H1 (cell line): ENCODE measurements at regions not wholly inside any gene's neighbourhood (a gene's known extent, or its start where the extent isn't known, plus 50 kb on each side); places are given as distances from the start of the nearest gene placed in this dataset.

Source experiments
- CTCF ChIA-PET: fragments of 300-600 bp; sonication (Branson Sonifier 250); formaldehyde crosslinking; loops from one replicate; lab custom pipeline; 2021; ENCODE audit not compliant: partially characterized antibody; lab: Charles Lee
- POLR2A ChIA-PET: fragments of 300-600 bp; sonication (Branson Sonifier 250); formaldehyde crosslinking; loops from one replicate; lab custom pipeline; 2021; ENCODE audit warnings: inconsistent platforms; ENCODE audit not compliant: partially characterized antibody; lab: Charles Lee
- DNase-seq, 2 experiments: peaks; one replicate each; pipeline versions ENCODE4 v3.0.0 to v3.0.0-alpha.2; 2010 to 2022; ENCODE audit warnings: low spot score in 2 of 2, low read depth in 1 of 2, mixed read lengths in 1 of 2
- FAIRE-seq: peaks from 2 replicates; lab custom pipeline; 2011; peaks lifted over from hg19 to GRCh38; lab: Jason Lieb, UNC
- H2AFZ ChIP-seq: 2 replicates; pipeline ENCODE4 v1.8.1; 2012; ENCODE audit warnings: low read length, inconsistent platforms
- H2AK5ac ChIP-seq: 2 replicates; pipeline ENCODE4 v1.6.1; 2013; ENCODE audit warnings: low read depth, low read length
- H2BK120ac ChIP-seq: replicated peaks from 2 replicates; pipeline ENCODE3; 2013; ENCODE audit warnings: low read depth, low read length, inconsistent platforms
- H2BK12ac ChIP-seq: 2 replicates; pipeline ENCODE4 v1.6.1; 2013; ENCODE audit warnings: low read depth, low read length
- H2BK15ac ChIP-seq: 2 replicates; pipeline ENCODE4 v1.6.1; 2013; ENCODE audit warnings: low read length
- H2BK20ac ChIP-seq: 2 replicates; pipeline ENCODE4 v1.6.1; 2013; ENCODE audit warnings: low read length
- H2BK5ac ChIP-seq: 2 replicates; pipeline ENCODE4 v1.6.1; 2013; ENCODE audit warnings: low read depth, low read length
- H3K14ac ChIP-seq: 2 replicates; pipeline ENCODE4 v1.6.1; 2013; ENCODE audit warnings: inconsistent platforms; ENCODE audit not compliant: insufficient read length
- H3K18ac ChIP-seq: 2 replicates; pipeline ENCODE4 v1.6.1; 2013; ENCODE audit warnings: low read length; ENCODE audit errors: extremely low read depth
- H3K23ac ChIP-seq: 2 replicates; pipeline ENCODE4 v1.6.1; 2013; ENCODE audit warnings: inconsistent platforms; ENCODE audit not compliant: insufficient read length
- H3K23me2 ChIP-seq: 2 replicates; pipeline ENCODE4 v1.6.1; 2013; ENCODE audit warnings: low read depth, low read length
- H3K27ac ChIP-seq: 2 replicates; pipeline ENCODE4 v1.6.1; 2011; ENCODE audit warnings: low read depth, low read length, inconsistent platforms
- H3K27me3 ChIP-seq, 4 experiments: replicated peaks in 1 of 4; 1 replicate in 1 of 4; 2 replicates in 3 of 4; pipeline versions ENCODE4 v1.6.1 to v1.8.1; 2011 to 2013; ENCODE audit warnings: low read length in 3 of 4, mild to moderate bottlenecking in 3 of 4, inconsistent platforms in 2 of 4, mixed read lengths in 2 of 4, moderate library complexity in 1 of 4; ENCODE audit not compliant: control insufficient read depth in 3 of 4, insufficient read depth in 3 of 4; ENCODE audit errors: extremely low read depth in 1 of 4
- H3K36me3 ChIP-seq, 4 experiments: 2 replicates each; pipeline versions ENCODE4 v1.6.1 to v1.8.1; 2011 to 2013; ENCODE audit warnings: mild to moderate bottlenecking in 4 of 4, low read length in 3 of 4, moderate library complexity in 2 of 4, control low read depth in 1 of 4, inconsistent platforms in 1 of 4; ENCODE audit not compliant: insufficient read depth in 4 of 4, control insufficient read depth in 2 of 4
- H3K4ac ChIP-seq: replicated peaks from 2 replicates; pipeline ENCODE3; 2013; ENCODE audit warnings: low read length, low read depth, mixed read lengths, inconsistent platforms; ENCODE audit not compliant: insufficient read length
- H3K4me1 ChIP-seq, 4 experiments: replicated peaks in 1 of 4; 1 replicate in 1 of 4; 2 replicates in 3 of 4; pipeline versions ENCODE4 v1.6.1 to v1.8.1; 2011 to 2013; ENCODE audit warnings: low read length in 3 of 4, inconsistent platforms in 2 of 4, mixed read lengths in 1 of 4; ENCODE audit not compliant: insufficient read depth in 4 of 4, control insufficient read depth in 3 of 4
- H3K4me2 ChIP-seq, 2 experiments: 2 replicates each; pipeline versions ENCODE4 v1.6.1 to v1.8.1; 2011 to 2013; ENCODE audit warnings: low read depth in 2 of 2, low read length in 2 of 2, control low read depth in 1 of 2, inconsistent platforms in 1 of 2, mild to moderate bottlenecking in 1 of 2; ENCODE audit not compliant: insufficient read depth in 1 of 2
- H3K4me3 ChIP-seq, 4 experiments: fragments of 200-600, 300-600 bp in 1 of 4; sonication (generic), shearing (Covaris generic), sonication (Bioruptor Twin) in 1 of 4; 2 replicates each; pipeline versions ENCODE4 v1.5.1 to v1.8.1; 2011 to 2016; ENCODE audit warnings: low read length in 4 of 4, low read depth in 3 of 4, control low read depth in 2 of 4, inconsistent platforms in 2 of 4, mild to moderate bottlenecking in 2 of 4, mixed read lengths in 1 of 4, moderate library complexity in 1 of 4; ENCODE audit not compliant: insufficient read depth in 2 of 4; ENCODE audit errors: extremely low read depth in 1 of 4
- H3K56ac ChIP-seq: replicated peaks from 2 replicates; pipeline ENCODE3; 2013; ENCODE audit warnings: low read depth, mild to moderate bottlenecking, mixed read lengths, low read length, inconsistent platforms; ENCODE audit not compliant: insufficient read length
- H3K79me1 ChIP-seq: 2 replicates; pipeline ENCODE4 v1.6.1; 2013; ENCODE audit warnings: low read depth, low read length, control low read depth
- H3K79me2 ChIP-seq, 2 experiments: 2 replicates each; pipeline versions ENCODE4 v1.6.1 to v1.8.1; 2012 to 2013; ENCODE audit warnings: low read length in 2 of 2, mild to moderate bottlenecking in 2 of 2, inconsistent platforms in 1 of 2; ENCODE audit not compliant: insufficient read depth in 2 of 2, control insufficient read depth in 1 of 2
- H3K9ac ChIP-seq, 4 experiments: replicated peaks in 1 of 4; 1 replicate in 1 of 4; 2 replicates in 3 of 4; pipeline versions ENCODE4 v1.6.1 to v1.8.1; 2011 to 2013; ENCODE audit warnings: low read depth in 3 of 4, low read length in 3 of 4, control low read depth in 2 of 4, mild to moderate bottlenecking in 2 of 4, moderate library complexity in 2 of 4, inconsistent platforms in 1 of 4; ENCODE audit errors: extremely low read depth in 1 of 4
- H3K9me3 ChIP-seq, 2 experiments: 2 replicates each; pipeline versions ENCODE4 v1.6.1 to v1.8.1; 2012 to 2013; ENCODE audit warnings: mild to moderate bottlenecking in 2 of 2, moderate library complexity in 2 of 2, control low read depth in 1 of 2, inconsistent platforms in 1 of 2, low read depth in 1 of 2, low read length in 1 of 2, mixed read lengths in 1 of 2; ENCODE audit not compliant: insufficient read depth in 2 of 2
- H4K20me1 ChIP-seq, 2 experiments: replicated peaks in 1 of 2; 2 replicates each; pipeline versions ENCODE3 to v1.8.1; 2011 to 2013; ENCODE audit warnings: inconsistent platforms in 2 of 2, low read length in 2 of 2, mild to moderate bottlenecking in 1 of 2; ENCODE audit not compliant: insufficient read depth in 2 of 2, control insufficient read depth in 1 of 2
- H4K5ac ChIP-seq: 2 replicates; pipeline ENCODE4 v1.6.1; 2013; ENCODE audit warnings: low read length, low read depth, mixed read lengths, inconsistent platforms; ENCODE audit not compliant: insufficient read length
- H4K8ac ChIP-seq: 2 replicates; pipeline ENCODE4 v1.8.0; 2013; ENCODE audit warnings: mild to moderate bottlenecking, moderate library complexity, low read length, inconsistent platforms; ENCODE audit not compliant: insufficient read depth; ENCODE audit errors: extremely low read depth
- H4K91ac ChIP-seq: replicated peaks from 2 replicates; pipeline ENCODE3; 2013; ENCODE audit warnings: low read length, mixed read lengths, inconsistent platforms; ENCODE audit not compliant: insufficient read length
- GABPA ChIP-seq: IDR thresholded peaks from 2 replicates; pipeline ENCODE4 v1.6.1; 2011; ENCODE audit warnings: mild to moderate bottlenecking, low read length, moderate library complexity, borderline replicate concordance; ENCODE audit not compliant: insufficient read depth
- KDM5A ChIP-seq: fragments of 200-600 bp; IDR thresholded peaks from 2 replicates; pipeline ENCODE4 v1.7.1; 2012; ENCODE audit warnings: mild to moderate bottlenecking, low read length, inconsistent platforms, mixed read lengths
- RAD21 ChIP-seq, 2 experiments: IDR thresholded peaks in 1 of 2; conservative IDR thresholded peaks in 1 of 2; 2 replicates each; pipeline ENCODE4 v1.6.1; 2011; ENCODE audit warnings: low read depth in 2 of 2, low read length in 2 of 2, improper control_type of control experiment in 1 of 2, inconsistent platforms in 1 of 2, mild to moderate bottlenecking in 1 of 2, moderate library complexity in 1 of 2
- SIX5 ChIP-seq: IDR thresholded peaks from 2 replicates; pipeline ENCODE4 v1.6.1; 2011; ENCODE audit warnings: mild to moderate bottlenecking, low read depth, low read length
- SRF ChIP-seq: IDR thresholded peaks from 2 replicates; pipeline ENCODE4 v1.6.1; 2011; ENCODE audit warnings: mild to moderate bottlenecking, low read depth, low read length, moderate library complexity
- WGBS, 2 experiments: shearing (Covaris generic) in 1 of 2; methylation state at CpG; one replicate each; pipeline versions ENCODE4 v1.1.6 to v1.1.7; 2013 to 2015; ENCODE audit warnings: low lambda C conversion rate in 2 of 2, mixed read lengths in 2 of 2, inconsistent platforms in 1 of 2, low coverage in 1 of 2, missing lambda C conversion rate in 1 of 2; ENCODE audit not compliant: insufficient replicate concordance in 2 of 2, insufficient coverage in 1 of 2, insufficient read length in 1 of 2; ENCODE audit errors: extremely low coverage in 1 of 2, missing lambda C conversion rate in 1 of 2; 5-methylcytosine and 5-hydroxymethylcytosine counted together

DNA sequence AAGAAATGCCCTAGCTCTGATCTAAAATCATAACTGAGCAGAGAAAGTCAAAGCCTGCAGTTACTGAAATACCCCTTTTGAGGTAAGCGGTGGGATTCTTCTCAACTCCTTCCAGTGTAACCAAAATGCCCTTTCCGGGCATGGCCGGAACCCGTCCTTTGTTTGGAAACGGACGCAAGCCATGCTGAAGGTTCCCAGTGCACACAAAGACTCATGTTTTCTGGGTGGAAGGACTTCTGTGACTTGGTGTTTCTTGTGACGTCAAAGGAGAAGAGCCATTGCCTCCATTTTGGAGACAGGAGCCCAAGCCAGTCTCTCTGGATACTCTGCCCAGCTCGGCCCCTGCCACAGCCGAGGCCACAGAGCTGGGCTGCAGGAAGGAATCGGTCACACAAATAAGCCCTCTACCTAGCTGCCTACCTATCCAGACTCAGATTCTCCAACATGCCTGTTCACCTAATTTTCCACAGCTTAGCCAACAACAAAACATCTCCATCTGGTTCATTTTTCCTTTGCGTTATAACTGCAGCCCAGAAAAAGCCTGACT is 182.8 kb downstream of the TBXT start:
- no peaks in the 10 kb centered on the region for H3K79me1 ChIP-seq
- CTCF ChIA-PET: interaction anchor here (0.7 to 1.0 kb wide), 3 partner anchors 15 to 122 kb away, joined by 3 to 4 read pairs (median 3); no protein-coding TSS in a partner anchor
- no peak overlapping the region for H2BK12ac ChIP-seq
- POLR2A ChIA-PET: no interaction called here
- H2BK20ac ChIP-seq: no peak overlapping the region
- no peak for TF ChIP-seq SRF
- no peak for TF ChIP-seq SIX5
- no peak for TF ChIP-seq KDM5A
- TF ChIP-seq GABPA: no peak
- TF ChIP-seq RAD21 (IDR thresholded peaks at IDR 0.05 in 1 of 2, conservative IDR thresholded peaks at IDR 0.05 in 1 of 2; ENCODE audit: low read depth in 2 of 2, low read length in 2 of 2): no peak
- no peaks in the 10 kb centered on the region for H3K36me3 ChIP-seq
- no peak overlapping the region for H3K4ac ChIP-seq
- H4K20me1 ChIP-seq: peaks cover 0 to 13% of the 10 kb centered on the region in 2 experiments
- H2AK5ac ChIP-seq: no peak overlapping the region
- H3K27ac ChIP-seq: no peak overlapping the region
- no peak overlapping the region for H2BK15ac ChIP-seq
- H3K4me3 ChIP-seq: no peak overlapping the region
- no peak overlapping the region for H3K23ac ChIP-seq
- no peak overlapping the region for H4K8ac ChIP-seq
- no peak overlapping the region for H3K9ac ChIP-seq
- peaks cover 24% of the 10 kb centered on the region for H3K23me2 ChIP-seq
- H3K27me3 ChIP-seq: peaks cover 46 to 60% (median 55%) of the 10 kb centered on the region in 4 experiments
- H3K4me1 ChIP-seq: peaks cover 4 to 16% (median 11%) of the 10 kb centered on the region in 4 experiments
- H3K18ac ChIP-seq: no peak overlapping the region
- H3K9me3 ChIP-seq: no peaks in the 10 kb centered on the region
- no peak overlapping the region for H4K5ac ChIP-seq
- no peak overlapping the region for H4K91ac ChIP-seq
- H2AFZ ChIP-seq: no peak overlapping the region
- no peak overlapping the region for H2BK120ac ChIP-seq
- WGBS, 2 experiments: 69% methylated on average over 11 of the region's 11 CpGs; no CpG with 5 or more reads in 1 of the 2 experiments
- no peak for FAIRE-seq
- no peak overlapping the region for H2BK5ac ChIP-seq
- no peak for DNase-seq
- no peaks in the 10 kb centered on the region for H3K79me2 ChIP-seq
- no peak overlapping the region; a peak in 1 of 4 replicates for H3K4me2 ChIP-seq
- H3K14ac ChIP-seq: no peak overlapping the region
- H3K56ac ChIP-seq: no peak overlapping the region
